ENCODE measurements at regions not wholly inside any gene's neighbourhood (a gene's known extent, or its start where the extent isn't known, plus 50 kb on each side); places are given as distances from the start of the nearest gene placed in this dataset.

- Histone ChIP-seq H3K4me1 (ENCODE audit: control insufficient read depth, insufficient read depth, low read length) (no peaks in the 10 kb centered on the region), H3K36me3 (ENCODE audit: control insufficient read depth, insufficient read depth, low read length) (no peaks in the 10 kb centered on the region), H3K27me3 (ENCODE audit: control insufficient read depth, insufficient read depth, low read length, poor library complexity, severe bottlenecking) (no peaks in the 10 kb centered on the region), H3K9ac (ENCODE audit: extremely low read depth, low read length, poor library complexity, severe bottlenecking) (no peak overlapping the region), H3K4me3 (ENCODE audit: low read length) (no peak overlapping the region), H3K9me3 (ENCODE audit: control insufficient read depth, low read length) (no peaks in the 10 kb centered on the region), H3K27ac (ENCODE audit: low read depth, low read length) (no peak overlapping the region)
- H3K27ac Mint-ChIP-seq, result no peak overlapping the region
- WGBS, 2 experiments (ENCODE audit: insufficient coverage in 1 of 2, insufficient read length in 1 of 2), result 78 to 100% methylated on average over 1 to 7 of the region's 7 CpGs
- TF ChIP-seq CTCF (conservative IDR thresholded peaks at IDR 0.05), result no peak
- H3K9me3 Mint-ChIP-seq, result no peaks in the 10 kb centered on the region
- H3K27me3 Mint-ChIP-seq (ENCODE audit: insufficient read depth), result peaks cover 6% of the 10 kb centered on the region
- H3K4me1 Mint-ChIP-seq, result peaks cover 12% of the 10 kb centered on the region
- DNase-seq, result no peak
- no peak overlapping the region for H3K4me3 Mint-ChIP-seq
- H3K36me3 Mint-ChIP-seq (ENCODE audit: low read depth), result no peaks in the 10 kb centered on the region
These were observed 63.7 kb upstream of the NEURL1B start for GRCh38 chr5:172577267-172577909.

GRCh38 chr5:172575816-172576545 lies 65.1 kb upstream of the NEURL1B start:
- no peak overlapping the region for H3K27ac Mint-ChIP-seq
- Histone ChIP-seq H3K9ac (ENCODE audit: extremely low read depth, low read length, poor library complexity, severe bottlenecking) (no peak overlapping the region), H3K27ac (ENCODE audit: low read depth, low read length) (no peak overlapping the region), H3K9me3 (ENCODE audit: control insufficient read depth, low read length) (no peaks in the 10 kb centered on the region), H3K4me3 (ENCODE audit: low read length) (no peak overlapping the region), H3K4me1 (ENCODE audit: control insufficient read depth, insufficient read depth, low read length) (no peaks in the 10 kb centered on the region), H3K27me3 (ENCODE audit: control insufficient read depth, insufficient read depth, low read length, poor library complexity, severe bottlenecking) (no peaks in the 10 kb centered on the region), H3K36me3 (ENCODE audit: control insufficient read depth, insufficient read depth, low read length) (no peaks in the 10 kb centered on the region)
- TF ChIP-seq CTCF (conservative IDR thresholded peaks at IDR 0.05), result no peak
- H3K9me3 Mint-ChIP-seq, result no peaks in the 10 kb centered on the region
- no peak for DNase-seq
- H3K4me1 Mint-ChIP-seq, result peaks cover 22% of the 10 kb centered on the region
- H3K27me3 Mint-ChIP-seq (ENCODE audit: insufficient read depth), result peaks cover 8% of the 10 kb centered on the region
- 90 to 95% methylated on average over 10 of the region's 10 CpGs for WGBS, 2 experiments (ENCODE audit: insufficient coverage in 1 of 2, insufficient read length in 1 of 2)
- no peaks in the 10 kb centered on the region for H3K36me3 Mint-ChIP-seq (ENCODE audit: low read depth)
- no peak overlapping the region for H3K4me3 Mint-ChIP-seq

GRCh38 chr5:172575416-172575815 lies 65.6 kb upstream of the NEURL1B start:
- Mint-ChIP-seq H3K27me3 (ENCODE audit: insufficient read depth) (peaks cover 7% of the 10 kb centered on the region), H3K4me1 (peaks cover 22% of the 10 kb centered on the region), H3K4me3 (no peak overlapping the region), H3K36me3 (ENCODE audit: low read depth) (no peaks in the 10 kb centered on the region), H3K27ac (no peak overlapping the region), H3K9me3 (no peaks in the 10 kb centered on the region)
- no peak overlapping the region for H3K4me3 ChIP-seq (ENCODE audit: low read length)
- H3K9ac ChIP-seq (ENCODE audit: extremely low read depth, low read length, poor library complexity, severe bottlenecking), result no peak overlapping the region
- no peaks in the 10 kb centered on the region for H3K27me3 ChIP-seq (ENCODE audit: control insufficient read depth, insufficient read depth, low read length, poor library complexity, severe bottlenecking)
- no peak for TF ChIP-seq CTCF (conservative IDR thresholded peaks at IDR 0.05)
- no peaks in the 10 kb centered on the region for H3K9me3 ChIP-seq (ENCODE audit: control insufficient read depth, low read length)
- no peak overlapping the region for H3K27ac ChIP-seq (ENCODE audit: low read depth, low read length)
- H3K36me3 ChIP-seq (ENCODE audit: control insufficient read depth, insufficient read depth, low read length), result no peaks in the 10 kb centered on the region
- no peak for DNase-seq
- 86 to 90% methylated on average over 8 of the region's 8 CpGs for WGBS, 2 experiments (ENCODE audit: insufficient coverage in 1 of 2, insufficient read length in 1 of 2)
- H3K4me1 ChIP-seq (ENCODE audit: control insufficient read depth, insufficient read depth, low read length), result no peaks in the 10 kb centered on the region
